GM18508 (cell line): ENCODE measurements at regions not wholly inside any gene's neighbourhood (a gene's known extent, or its start where the extent isn't known, plus 50 kb on each side); places are given as distances from the start of the nearest gene placed in this dataset.

Source experiments
- ATAC-seq: cut with Tn5 transposase; IDR thresholded peaks from one replicate; pipeline ENCODE4 v1.9.1; 2021; ENCODE audit warnings: moderate number of reproducible peaks; ENCODE audit not compliant: insufficient read depth, unreplicated experiment

DNA sequence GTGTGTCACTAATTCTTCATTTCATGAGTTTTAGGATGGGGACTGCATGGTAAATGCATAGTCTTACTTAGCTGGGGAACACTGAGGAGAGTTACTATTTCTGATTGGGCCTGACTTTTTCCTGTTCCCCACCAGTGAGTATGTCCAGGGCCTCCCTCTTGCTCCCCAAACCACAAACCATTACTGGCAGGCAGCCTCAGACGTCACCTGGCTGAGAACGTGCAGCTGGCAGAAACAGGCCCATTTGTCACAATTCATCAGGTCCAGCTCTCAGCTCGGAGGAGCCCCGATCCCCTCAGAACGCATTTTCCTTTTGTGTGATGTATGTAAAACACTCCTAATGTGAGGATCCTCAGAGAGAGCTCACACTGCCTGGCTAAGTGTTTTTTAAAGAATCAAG lies 71.7 kb upstream of the SIX3 start:
- no peak for ATAC-seq

DNA sequence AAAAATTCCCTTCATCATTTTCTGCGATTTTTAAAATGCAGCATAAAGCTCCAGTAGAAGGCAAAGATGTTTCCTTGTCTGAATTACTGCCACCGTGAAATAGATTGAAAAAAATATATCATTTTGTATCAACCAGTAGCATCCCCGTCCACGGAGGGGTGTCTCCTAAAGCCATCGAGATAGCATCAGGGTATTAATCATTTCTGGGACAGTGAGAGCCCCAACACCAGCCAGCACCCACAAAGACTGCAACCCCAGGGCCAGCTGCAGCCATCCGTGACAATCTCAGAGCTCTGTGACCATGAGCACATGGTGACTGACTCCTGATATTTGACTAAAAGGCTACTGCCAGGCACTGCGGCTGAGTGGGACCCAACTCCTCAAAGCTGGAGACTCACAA lies 64.1 kb upstream of the SIX3 start:
- ATAC-seq: no peak

DNA sequence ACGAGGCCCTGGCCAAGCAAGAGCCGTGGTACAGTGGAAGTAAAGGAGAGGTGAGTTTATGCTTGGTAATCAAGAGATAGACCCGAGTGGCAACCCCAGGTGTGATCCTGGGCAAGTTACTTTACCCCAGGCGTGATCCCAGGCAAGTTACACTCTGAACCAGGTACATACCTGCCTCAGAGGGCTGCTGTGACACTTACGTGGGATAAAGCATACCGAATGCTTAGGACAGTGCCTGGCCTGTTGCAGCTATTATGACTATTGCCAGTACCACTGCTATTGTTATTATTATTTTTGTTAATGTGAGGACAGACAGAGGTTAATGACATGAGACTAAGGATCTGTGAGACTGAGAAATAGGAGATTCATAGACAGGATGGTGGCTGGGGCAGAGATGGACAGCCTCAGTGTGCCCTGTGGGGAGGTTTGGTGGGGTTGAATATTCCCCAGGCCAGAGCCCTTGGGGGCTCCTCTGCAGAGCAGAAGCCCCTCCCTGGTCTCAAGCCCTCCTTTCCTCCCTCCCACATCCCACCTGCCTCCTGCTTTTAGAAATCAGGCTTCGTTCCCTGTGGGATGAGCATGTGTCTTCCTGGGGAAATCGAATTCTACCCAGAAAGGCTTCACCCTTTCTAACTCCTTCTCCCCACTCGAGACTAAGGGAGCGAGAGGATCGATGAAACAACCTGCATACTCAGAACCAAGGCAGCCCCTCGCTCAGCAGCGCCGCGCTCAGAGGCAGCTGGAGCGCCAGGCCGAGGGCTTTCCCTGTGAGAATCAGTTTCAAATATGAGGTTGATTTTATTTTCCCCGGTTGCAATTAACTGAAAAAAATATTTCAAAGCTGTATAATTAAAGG lies 62.0 kb upstream of the SIX3 start:
- no peak for ATAC-seq

DNA sequence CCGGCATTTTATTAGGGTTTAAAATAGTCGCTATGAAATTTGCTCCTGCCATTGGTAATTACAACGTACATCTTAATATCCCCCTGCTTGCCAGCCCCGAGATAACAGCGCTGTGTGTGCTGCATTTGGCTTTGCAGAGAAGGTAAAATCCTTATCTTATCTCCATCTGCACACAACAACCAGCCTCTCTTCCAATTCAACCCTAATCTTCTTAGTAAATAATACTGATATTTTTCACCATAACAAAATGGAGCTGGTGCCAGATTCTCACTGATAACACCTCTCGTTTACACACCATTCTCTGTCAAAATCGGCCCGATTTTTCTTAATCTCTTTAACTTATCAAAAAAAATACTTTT lies 61.4 kb upstream of the SIX3 start:
- ATAC-seq: no peak

DNA sequence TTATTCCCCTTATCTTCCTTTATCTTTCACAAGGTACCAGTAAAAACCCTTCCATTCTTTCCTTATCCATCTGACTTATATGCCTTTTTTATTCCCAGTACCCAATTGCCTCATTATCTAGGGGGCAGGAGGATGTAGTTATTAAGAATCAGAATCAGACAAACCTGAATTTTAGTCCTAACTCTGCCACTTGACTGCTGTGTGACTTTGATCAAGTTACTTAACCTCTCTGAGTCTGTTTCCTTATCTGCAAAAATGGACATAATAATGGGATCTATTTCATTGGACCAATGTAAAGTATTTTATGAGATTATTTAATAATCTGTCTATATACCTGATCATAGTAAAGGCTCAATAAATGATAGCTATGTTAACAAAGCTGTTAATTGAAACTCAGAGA lies 59.6 kb upstream of the SIX3 start:
- ATAC-seq: no peak

DNA sequence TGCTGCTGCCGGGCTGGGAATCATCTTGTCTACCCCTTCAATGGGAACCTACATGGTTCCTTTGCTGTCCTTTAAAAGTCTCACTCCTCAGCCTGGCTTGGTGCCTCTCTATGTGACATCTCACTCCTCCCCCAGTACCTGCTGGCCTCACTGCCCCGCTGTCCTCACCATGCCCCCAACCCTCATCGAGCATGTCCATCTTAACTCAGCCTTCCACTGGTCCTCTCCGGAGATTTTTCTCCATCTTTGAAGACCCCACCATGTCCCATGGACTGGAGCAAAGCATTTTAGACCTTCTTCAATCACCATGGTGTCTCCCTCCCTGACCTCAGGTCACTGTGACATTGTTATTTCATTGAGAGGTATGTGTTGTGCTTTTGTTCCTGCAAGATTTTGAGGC lies 58.1 kb upstream of the SIX3 start:
- ATAC-seq: no peak

DNA sequence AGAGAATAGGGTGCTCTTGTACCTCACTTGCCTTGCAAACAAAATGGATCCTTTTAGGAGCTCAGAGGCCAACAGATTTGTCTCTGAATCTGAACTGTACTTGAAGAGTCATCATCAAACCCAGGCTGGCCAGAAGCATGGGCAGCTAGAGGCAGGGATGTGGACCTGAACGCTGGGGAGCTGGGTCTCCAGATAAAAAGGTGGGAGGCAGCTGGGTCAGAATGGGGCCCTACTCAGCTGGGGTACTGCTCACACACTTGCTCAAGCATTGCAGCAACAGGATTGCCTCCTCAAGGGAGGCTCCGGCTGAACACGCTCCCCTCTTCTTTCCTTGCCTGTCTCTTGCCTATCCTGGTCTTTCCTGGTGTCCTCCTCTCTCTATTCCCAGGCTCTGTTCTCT lies 57.3 kb upstream of the SIX3 start:
- ATAC-seq: no peak

DNA sequence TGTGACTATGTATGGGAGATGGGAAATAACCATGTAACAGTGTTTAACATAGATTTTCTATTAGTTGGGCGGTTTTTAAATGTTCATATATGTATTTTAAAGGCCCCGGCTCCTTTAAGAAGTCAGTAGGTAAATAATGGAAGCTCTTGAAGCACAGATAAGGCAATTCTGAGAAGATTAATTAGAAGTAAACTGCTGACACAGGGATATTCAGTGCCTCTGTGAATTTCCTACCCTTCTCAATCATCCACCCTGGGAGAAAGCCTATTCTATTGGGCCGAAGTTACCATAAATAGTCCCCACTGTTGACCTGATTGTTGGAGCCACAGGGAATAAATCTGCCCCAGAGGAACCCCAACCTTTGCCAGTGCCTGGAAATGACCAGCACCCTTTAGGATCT lies 56.8 kb upstream of the SIX3 start:
- ATAC-seq: no peak

DNA sequence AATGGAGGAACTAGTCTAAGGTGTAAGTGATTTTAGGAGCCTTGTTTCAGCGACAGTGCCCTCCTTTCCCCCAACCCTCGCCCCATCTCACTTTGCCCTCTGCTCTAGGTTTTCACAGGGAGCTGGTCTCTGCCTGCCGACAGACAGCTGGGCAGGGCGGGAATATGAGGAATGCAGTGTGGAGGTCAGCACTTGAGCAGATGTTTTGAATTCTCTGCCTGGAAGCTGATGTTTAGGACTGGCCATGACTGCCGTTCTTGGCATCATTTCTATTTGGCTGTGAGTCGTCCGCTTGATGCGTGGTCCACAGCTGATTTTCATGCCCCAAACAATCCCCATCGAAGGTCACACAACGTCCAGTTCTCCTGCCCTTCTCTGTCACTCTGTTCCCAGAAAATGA lies 55.1 kb upstream of the SIX3 start:
- no peak for ATAC-seq

DNA sequence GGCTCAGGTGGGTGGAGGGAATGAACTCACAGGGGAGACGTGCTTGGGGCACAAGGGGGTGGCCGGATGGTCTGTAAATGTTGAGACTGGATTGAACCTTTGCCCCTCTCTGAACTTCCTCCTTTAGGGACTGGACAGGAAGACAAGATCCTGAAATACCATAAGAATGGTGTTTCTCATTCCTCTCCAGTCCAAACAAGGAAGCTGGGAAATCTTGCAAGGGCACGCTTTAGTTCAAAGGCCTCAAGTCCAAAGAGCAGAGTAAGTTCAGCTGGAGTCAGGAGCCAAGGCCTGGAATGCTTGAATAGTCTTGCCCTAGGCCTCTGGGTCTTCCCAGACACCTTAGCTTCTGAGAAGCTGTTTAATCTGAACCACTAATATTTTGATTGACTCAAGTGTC lies 52.4 kb upstream of the SIX3 start:
- ATAC-seq: no peak
